Neuron (in vitro differentiated cells): ENCODE measurements at regions not wholly inside any gene's neighbourhood (a gene's known extent, or its start where the extent isn't known, plus 50 kb on each side); places are given as distances from the start of the nearest gene placed in this dataset.

Source experiments
- H2AFZ ChIP-seq: one replicate; pipeline ENCODE4 v1.6.1; 2013; ENCODE audit warnings: low read depth, mild to moderate bottlenecking, inconsistent platforms, low read length, moderate library complexity
- H3K27me3 ChIP-seq: one replicate; pipeline ENCODE4 v1.6.1; 2013; ENCODE audit warnings: low read length; ENCODE audit not compliant: insufficient read depth
- H3K36me3 ChIP-seq: one replicate; pipeline ENCODE4 v1.6.1; 2013; ENCODE audit warnings: low read length; ENCODE audit not compliant: insufficient read depth
- H3K4me1 ChIP-seq: one replicate; pipeline ENCODE4 v1.6.1; 2013; ENCODE audit warnings: low read length; ENCODE audit not compliant: insufficient read depth
- H3K4me3 ChIP-seq: 2 replicates; pipeline ENCODE4 v1.5.1; 2013; ENCODE audit warnings: mild to moderate bottlenecking, low read length, moderate library complexity
- H3K9me3 ChIP-seq: one replicate; pipeline ENCODE4 v1.6.1; 2013; ENCODE audit warnings: low read length

- Histone ChIP-seq H2AFZ (no peak overlapping the region), H3K27me3 (no peaks in the 10 kb centered on the region), H3K4me3 (no peak overlapping the region), H3K9me3 (no peaks in the 10 kb centered on the region), H3K4me1 (no peaks in the 10 kb centered on the region), H3K36me3 (no peaks in the 10 kb centered on the region)
Measured at GRCh38 chr11:27837895-27838563, 137.8 kb upstream of the BDNF start.

- Histone ChIP-seq H3K36me3 (no peaks in the 10 kb centered on the region), H3K4me1 (no peaks in the 10 kb centered on the region), H3K4me3 (no peak overlapping the region), H3K9me3 (no peaks in the 10 kb centered on the region), H3K27me3 (no peaks in the 10 kb centered on the region), H2AFZ (no peak overlapping the region)
Measured at GRCh38 chr11:27830206-27830605, 130.0 kb upstream of the BDNF start.

GRCh38 chr11:27820249-27820648 is 120.0 kb upstream of the BDNF start:
- H3K4me3 ChIP-seq, result no peak overlapping the region
- no peak overlapping the region for H2AFZ ChIP-seq

GRCh38 chr11:27816197-27816596 is 115.9 kb upstream of the BDNF start:
- Histone ChIP-seq H3K36me3 (no peaks in the 10 kb centered on the region), H3K27me3 (no peaks in the 10 kb centered on the region), H3K9me3 (no peaks in the 10 kb centered on the region)

More at GRCh38 chr11:27820249-27820648, 120.0 kb upstream of the BDNF start:
- Histone ChIP-seq H3K4me1 (no peaks in the 10 kb centered on the region), H3K9me3 (no peaks in the 10 kb centered on the region), H3K27me3 (no peaks in the 10 kb centered on the region), H3K36me3 (no peaks in the 10 kb centered on the region)

DNA sequence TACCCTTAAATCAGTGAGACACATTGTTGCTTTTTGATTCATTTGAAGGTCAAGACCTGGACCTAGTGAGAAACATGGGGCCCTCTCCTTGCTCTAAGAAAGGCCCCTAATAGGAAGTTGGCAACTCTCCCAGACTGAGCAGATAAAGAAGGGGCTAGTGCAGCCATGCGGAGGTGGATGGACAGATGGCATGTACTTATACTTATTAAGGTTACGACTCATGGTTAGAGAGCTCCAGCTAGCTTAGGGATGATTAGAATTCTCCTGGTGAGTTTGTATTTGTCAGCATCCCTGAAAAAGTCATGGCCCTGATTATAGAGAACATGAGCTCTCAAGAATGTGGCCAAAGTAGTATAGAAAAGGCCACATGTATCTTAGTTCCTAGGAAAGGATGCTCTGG is 112.1 kb upstream of the BDNF start:
- H2AFZ ChIP-seq, result no peak overlapping the region
- no peaks in the 10 kb centered on the region for H3K36me3 ChIP-seq
- no peak overlapping the region for H3K4me3 ChIP-seq
- H3K4me1 ChIP-seq, result no peaks in the 10 kb centered on the region
- no peaks in the 10 kb centered on the region for H3K9me3 ChIP-seq
- H3K27me3 ChIP-seq, result no peaks in the 10 kb centered on the region

More at GRCh38 chr11:27816197-27816596, 115.9 kb upstream of the BDNF start:
- no peaks in the 10 kb centered on the region for H3K4me1 ChIP-seq
- no peak overlapping the region for H3K4me3 ChIP-seq
- no peak overlapping the region for H2AFZ ChIP-seq

- Histone ChIP-seq H2AFZ (no peak overlapping the region), H3K9me3 (no peaks in the 10 kb centered on the region), H3K4me3 (no peak overlapping the region), H3K36me3 (no peaks in the 10 kb centered on the region), H3K4me1 (no peaks in the 10 kb centered on the region), H3K27me3 (no peaks in the 10 kb centered on the region)
Measured at GRCh38 chr11:27807596-27807995, 107.3 kb upstream of the BDNF start.

DNA sequence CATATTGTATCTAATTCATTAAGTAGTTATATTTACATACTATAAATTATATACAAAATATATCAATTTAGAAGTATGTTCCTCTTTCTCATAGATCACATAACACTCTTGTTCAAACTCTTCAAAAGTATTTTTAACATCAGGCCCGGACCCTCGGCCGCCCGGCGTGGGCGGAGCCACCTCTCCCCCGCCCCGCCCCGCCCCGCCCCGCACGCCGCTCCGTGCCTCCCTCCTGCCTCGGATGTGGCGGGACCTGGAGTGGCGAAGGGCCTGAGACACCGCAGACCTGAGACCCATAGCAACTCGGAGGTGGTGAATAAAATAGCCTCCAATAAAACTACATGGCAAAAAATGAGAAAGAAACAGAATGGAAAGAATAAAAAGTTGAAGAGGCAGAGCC is 105.9 kb upstream of the BDNF start:
- H3K4me3 ChIP-seq, result no peak overlapping the region
- no peaks in the 10 kb centered on the region for H3K4me1 ChIP-seq
- no peaks in the 10 kb centered on the region for H3K36me3 ChIP-seq
- H3K9me3 ChIP-seq, result no peaks in the 10 kb centered on the region
- no peak overlapping the region for H2AFZ ChIP-seq
- H3K27me3 ChIP-seq, result no peaks in the 10 kb centered on the region

DNA sequence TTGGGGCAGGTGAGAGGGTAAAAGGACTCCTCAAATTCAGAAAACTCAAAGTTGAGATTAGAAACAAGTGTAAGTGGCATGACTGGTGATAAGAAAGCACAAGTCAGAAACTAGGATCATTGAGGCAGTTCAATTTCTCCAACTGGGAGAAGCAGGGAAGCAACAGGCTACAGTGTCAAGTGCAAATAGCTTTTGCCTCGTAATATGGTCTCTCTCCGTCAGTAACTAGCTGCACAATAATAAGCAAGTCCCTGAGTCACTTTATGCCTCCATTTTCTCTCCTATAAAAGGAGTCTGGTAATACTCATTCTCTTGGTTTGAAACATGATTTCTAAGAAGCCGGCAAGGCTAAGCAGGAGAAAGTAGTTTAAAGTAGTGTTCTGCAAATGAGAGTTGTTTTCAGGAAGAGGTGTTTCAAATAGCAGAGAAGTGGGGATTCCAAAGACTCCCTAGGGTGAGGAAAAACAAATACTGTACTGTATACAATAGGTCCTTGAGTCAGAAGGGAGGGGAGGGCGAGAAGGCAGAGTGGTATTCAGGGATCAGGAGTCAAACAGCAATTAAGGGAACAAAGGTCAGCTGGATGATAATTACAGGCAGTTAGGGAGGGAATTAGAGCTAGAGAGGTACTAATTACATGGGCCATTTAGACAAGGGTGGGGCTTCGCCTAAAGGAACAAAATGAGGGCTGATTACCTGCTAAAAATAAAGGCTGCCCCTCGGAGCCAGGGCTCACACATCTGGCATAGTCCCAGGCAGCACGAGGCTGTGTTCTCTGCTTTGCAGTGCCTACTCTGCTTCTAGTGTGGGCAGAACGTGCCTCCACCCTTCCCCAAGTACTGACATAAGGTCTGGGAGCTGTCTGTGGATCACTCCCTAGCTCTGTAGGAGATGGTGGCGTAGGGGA is 96.0 kb upstream of the BDNF start:
- Histone ChIP-seq H3K9me3 (no peaks in the 10 kb centered on the region), H2AFZ (no peak overlapping the region), H3K36me3 (no peaks in the 10 kb centered on the region), H3K4me3 (no peak overlapping the region), H3K27me3 (no peaks in the 10 kb centered on the region), H3K4me1 (no peaks in the 10 kb centered on the region)

GRCh38 chr11:27786864-27787263 is 86.6 kb upstream of the BDNF start:
- no peak overlapping the region for H3K4me3 ChIP-seq
- H3K27me3 ChIP-seq, result no peaks in the 10 kb centered on the region
- no peak overlapping the region for H2AFZ ChIP-seq
- H3K36me3 ChIP-seq, result no peaks in the 10 kb centered on the region
- H3K4me1 ChIP-seq, result no peaks in the 10 kb centered on the region
- H3K9me3 ChIP-seq, result no peaks in the 10 kb centered on the region

DNA sequence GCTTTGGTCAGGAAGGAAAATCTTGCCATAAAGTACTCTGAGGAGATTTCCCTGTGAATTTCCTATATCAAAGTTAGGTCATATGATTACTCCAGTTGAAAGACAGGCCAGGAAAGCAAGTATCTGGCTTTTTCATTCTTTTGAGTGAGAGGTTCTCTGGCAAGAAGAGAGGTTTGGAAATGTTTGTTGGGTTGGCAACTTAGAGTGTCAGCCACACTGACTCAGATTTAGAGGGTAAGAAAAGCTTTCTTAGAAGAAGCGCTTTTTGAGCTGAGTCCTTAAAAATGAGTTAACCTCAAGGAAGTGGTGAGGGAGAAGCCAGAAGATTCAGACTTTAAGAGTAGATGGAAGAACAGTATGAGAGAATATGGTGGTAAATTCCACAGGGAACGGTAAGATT is 86.1 kb upstream of the BDNF start:
- Histone ChIP-seq H3K4me3 (no peak overlapping the region), H3K4me1 (no peaks in the 10 kb centered on the region), H3K27me3 (no peaks in the 10 kb centered on the region), H3K36me3 (no peaks in the 10 kb centered on the region), H2AFZ (no peak overlapping the region), H3K9me3 (no peaks in the 10 kb centered on the region)

GRCh38 chr11:27783701-27784355 is 83.6 kb upstream of the BDNF start:
- Histone ChIP-seq H3K9me3 (no peaks in the 10 kb centered on the region), H3K36me3 (no peaks in the 10 kb centered on the region), H3K4me3 (no peak overlapping the region), H3K27me3 (no peaks in the 10 kb centered on the region), H3K4me1 (no peaks in the 10 kb centered on the region), H2AFZ (no peak overlapping the region)

DNA sequence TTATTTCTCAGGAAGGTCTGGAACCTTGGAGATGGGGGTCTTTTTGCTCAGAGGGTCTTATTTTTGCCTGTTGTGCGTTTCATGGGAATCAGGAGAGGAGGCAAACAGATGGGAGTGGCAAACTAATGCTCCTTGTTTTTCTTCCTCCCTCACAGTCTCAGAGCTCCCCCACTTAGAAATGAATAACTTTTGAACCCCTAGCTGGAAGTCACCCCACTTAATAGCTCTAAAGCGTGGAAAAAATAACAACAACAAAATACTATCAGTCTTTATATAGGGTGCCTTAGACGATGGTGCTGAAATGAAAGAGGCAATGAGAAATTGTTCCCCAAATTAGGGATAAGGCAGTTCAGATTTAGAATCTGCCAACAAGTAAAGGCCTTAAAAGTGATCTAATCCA is 76.8 kb upstream of the BDNF start:
- H3K4me1 ChIP-seq, result no peaks in the 10 kb centered on the region
- no peaks in the 10 kb centered on the region for H3K9me3 ChIP-seq
- no peak overlapping the region for H2AFZ ChIP-seq
- H3K36me3 ChIP-seq, result no peaks in the 10 kb centered on the region
- H3K4me3 ChIP-seq, result no peak overlapping the region
- no peaks in the 10 kb centered on the region for H3K27me3 ChIP-seq

DNA sequence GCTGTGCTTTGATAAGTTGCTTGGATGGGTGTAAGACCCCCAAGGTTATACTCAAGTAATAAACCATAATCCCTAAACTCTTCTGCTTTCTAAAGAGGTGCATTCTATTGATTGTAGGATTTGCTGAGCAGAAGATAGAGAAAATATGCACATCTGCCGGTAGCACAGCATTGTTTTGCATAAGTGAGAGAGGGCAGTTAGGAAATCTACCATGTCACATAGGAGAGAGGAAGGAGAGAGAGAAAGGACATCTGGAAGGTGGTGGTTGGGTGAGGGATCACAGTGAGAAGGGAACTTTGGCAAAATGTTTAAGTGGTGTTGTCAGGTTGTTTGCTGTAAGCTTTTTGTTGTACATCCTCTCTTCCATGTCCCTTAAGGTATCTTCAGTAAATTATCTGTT is 73.6 kb upstream of the BDNF start:
- H3K4me1 ChIP-seq, result no peaks in the 10 kb centered on the region
- H3K9me3 ChIP-seq, result no peaks in the 10 kb centered on the region
- no peak overlapping the region for H2AFZ ChIP-seq
- H3K36me3 ChIP-seq, result no peaks in the 10 kb centered on the region
- H3K4me3 ChIP-seq, result no peak overlapping the region
- H3K27me3 ChIP-seq, result no peaks in the 10 kb centered on the region
